H9 (cell line): ENCODE measurements at regions not wholly inside any gene's neighbourhood (a gene's known extent, or its start where the extent isn't known, plus 50 kb on each side); places are given as distances from the start of the nearest gene placed in this dataset.

Experiments
- DNase-seq: peaks from one replicate; pipeline ENCODE4 v3.0.0-alpha.2; 2017
- H2AFZ ChIP-seq: one replicate; pipeline ENCODE4 v1.6.1; 2013; ENCODE audit warnings: mild to moderate bottlenecking, low read length, control low read depth, moderate library complexity
- H2AK5ac ChIP-seq: 2 replicates; pipeline ENCODE4 v1.6.1; 2013; ENCODE audit warnings: low read length, control low read depth, mixed read lengths; ENCODE audit not compliant: insufficient read length
- H2BK120ac ChIP-seq: one replicate; pipeline ENCODE4 v1.6.1; 2013; ENCODE audit warnings: low read depth, mild to moderate bottlenecking, low read length, control low read depth, inconsistent platforms; ENCODE audit not compliant: poor library complexity, severe bottlenecking
- H2BK12ac ChIP-seq: 2 replicates; pipeline ENCODE4 v1.6.1; 2013; ENCODE audit warnings: low read length, control low read depth, mixed read lengths, low read depth; ENCODE audit not compliant: insufficient read length
- H2BK15ac ChIP-seq: 2 replicates; pipeline ENCODE4 v1.6.1; 2013; ENCODE audit warnings: low read depth, low read length, control low read depth
- H2BK20ac ChIP-seq: one replicate; pipeline ENCODE4 v1.6.1; 2013; ENCODE audit warnings: low read depth, mild to moderate bottlenecking, low read length, control low read depth, inconsistent platforms; ENCODE audit not compliant: poor library complexity, severe bottlenecking
- H2BK5ac ChIP-seq: 2 replicates; pipeline ENCODE4 v1.6.1; 2013; ENCODE audit warnings: low read length, control low read depth, mixed read lengths; ENCODE audit not compliant: insufficient read length
- H3K14ac ChIP-seq: 2 replicates; pipeline ENCODE4 v1.6.1; 2013; ENCODE audit warnings: low read length, control low read depth; ENCODE audit not compliant: insufficient read depth
- H3K18ac ChIP-seq: 2 replicates; pipeline ENCODE4 v1.6.1; 2013; ENCODE audit warnings: low read depth, mild to moderate bottlenecking, mixed read lengths, low read length, control low read depth; ENCODE audit not compliant: insufficient read length
- H3K23ac ChIP-seq: 2 replicates; pipeline ENCODE4 v1.6.1; 2013; ENCODE audit warnings: low read length, control low read depth, mixed read lengths, low read depth; ENCODE audit not compliant: insufficient read length
- H3K23me2 ChIP-seq: 2 replicates; pipeline ENCODE4 v1.6.1; 2013; ENCODE audit warnings: low read depth, mild to moderate bottlenecking, mixed read lengths, low read length, control low read depth; ENCODE audit not compliant: insufficient read length, poor library complexity, severe bottlenecking
- H3K27ac ChIP-seq: 2 replicates; pipeline ENCODE4 v1.5.1; 2013; ENCODE audit warnings: low read length, control low read depth, mixed read lengths, low read depth; ENCODE audit not compliant: insufficient read length
- H3K27me3 ChIP-seq: 2 replicates; pipeline ENCODE4 v1.6.1; 2013; ENCODE audit warnings: low read length, control low read depth, inconsistent platforms; ENCODE audit not compliant: insufficient read depth
- H3K4ac ChIP-seq: 2 replicates; pipeline ENCODE4 v1.6.1; 2013; ENCODE audit warnings: low read depth, mild to moderate bottlenecking, control low read depth, inconsistent platforms, low read length, moderate library complexity
- H3K4me1 ChIP-seq: 2 replicates; pipeline ENCODE4 v1.6.1; 2013; ENCODE audit warnings: low read length, control low read depth, inconsistent platforms; ENCODE audit not compliant: insufficient read depth
- H3K4me2 ChIP-seq: 2 replicates; pipeline ENCODE4 v1.6.1; 2013; ENCODE audit warnings: low read length, control low read depth, mixed read lengths; ENCODE audit not compliant: insufficient read length, insufficient read depth
- H3K56ac ChIP-seq: 2 replicates; pipeline ENCODE4 v1.6.1; 2013; ENCODE audit warnings: low read depth, mild to moderate bottlenecking, mixed read lengths, low read length, control low read depth; ENCODE audit not compliant: insufficient read length
- H3K79me1 ChIP-seq: 2 replicates; pipeline ENCODE4 v1.6.1; 2013; ENCODE audit warnings: low read depth, mild to moderate bottlenecking, moderate library complexity, low read length, control low read depth, inconsistent platforms; ENCODE audit not compliant: insufficient read depth, poor library complexity, severe bottlenecking
- H3K79me2 ChIP-seq: 2 replicates; pipeline ENCODE4 v1.6.1; 2013; ENCODE audit warnings: low read length, control low read depth, inconsistent platforms; ENCODE audit not compliant: insufficient read depth
- H3K9ac ChIP-seq: 2 replicates; pipeline ENCODE4 v1.6.1; 2013; ENCODE audit warnings: low read length, control low read depth, mixed read lengths; ENCODE audit not compliant: insufficient read length; ENCODE audit errors: extremely low read depth
- H3K9me3 ChIP-seq: one replicate; pipeline ENCODE4 v1.6.1; 2013; ENCODE audit warnings: low read depth, low read length, inconsistent platforms; ENCODE audit not compliant: control insufficient read depth
- H3T11ph ChIP-seq: one replicate; pipeline ENCODE4 v1.6.1; 2013; ENCODE audit warnings: mild to moderate bottlenecking, low read length, control low read depth, inconsistent platforms
- H4K20me1 ChIP-seq: one replicate; pipeline ENCODE4 v1.6.1; 2013; ENCODE audit not compliant: control insufficient read depth, insufficient read length, insufficient read depth
- H4K5ac ChIP-seq: 2 replicates; pipeline ENCODE4 v1.6.1; 2013; ENCODE audit warnings: low read depth, mild to moderate bottlenecking, mixed read lengths, low read length, control low read depth; ENCODE audit not compliant: insufficient read length
- H4K8ac ChIP-seq: replicated peaks from 2 replicates; pipeline ENCODE4 v1.6.1; 2013; ENCODE audit warnings: low read length, control low read depth, mixed read lengths, low read depth; ENCODE audit not compliant: insufficient read length
- H4K91ac ChIP-seq: 2 replicates; pipeline ENCODE4 v1.6.1; 2013; ENCODE audit warnings: low read depth, mild to moderate bottlenecking, moderate library complexity, mixed read lengths, low read length, control low read depth; ENCODE audit not compliant: insufficient read length
- H3K27ac Mint-ChIP-seq, 3 experiments: 2 replicates in 2 of 3; 3 replicates in 1 of 3; pipeline ENCODE4 v1.8.0; 2020 to 2021; ENCODE audit warnings: mixed read lengths in 3 of 3, mild to moderate bottlenecking in 1 of 3, moderate library complexity in 1 of 3
- H3K27me3 Mint-ChIP-seq: 2 replicates; pipeline ENCODE4 v1.8.0; 2021; ENCODE audit warnings: low read depth, mild to moderate bottlenecking, moderate library complexity, mixed read lengths
- H3K36me3 Mint-ChIP-seq, 3 experiments: 2 replicates in 2 of 3; 3 replicates in 1 of 3; pipeline ENCODE4 v1.8.0; 2020 to 2021; ENCODE audit warnings: low read depth in 3 of 3, mixed read lengths in 3 of 3; ENCODE audit not compliant: insufficient read depth in 1 of 3
- H3K4me1 Mint-ChIP-seq, 2 experiments: 2 replicates each; pipeline ENCODE4 v1.8.0; 2020; ENCODE audit warnings: mixed read lengths in 2 of 2
- H3K4me3 Mint-ChIP-seq, 2 experiments: 2 replicates in 1 of 2; 3 replicates in 1 of 2; pipeline ENCODE4 v1.8.0; 2020 to 2021; ENCODE audit warnings: mild to moderate bottlenecking in 2 of 2, mixed read lengths in 2 of 2, moderate library complexity in 1 of 2
- H3K9me3 Mint-ChIP-seq, 2 experiments: 2 replicates in 1 of 2; 3 replicates in 1 of 2; pipeline ENCODE4 v1.8.0; 2020; ENCODE audit warnings: mild to moderate bottlenecking in 2 of 2, mixed read lengths in 2 of 2, moderate library complexity in 1 of 2
- CTCF ChIP-seq: fragments of 200-600 bp; sonication (generic); conservative IDR thresholded peaks from 3 replicates; pipeline ENCODE4 v1.8.0; 2021; ENCODE audit warnings: antibody characterized with exemption, mild to moderate bottlenecking
- WGBS: extraction: QIAGEN DNeasy Blood & Tissue Kit; methylation state at CpG from one replicate; pipeline ENCODE4 v1.1.7; 2013; ENCODE audit warnings: missing lambda C conversion rate, low lambda C conversion rate, mixed read lengths; ENCODE audit not compliant: insufficient read length; ENCODE audit errors: extremely low coverage; 5-methylcytosine and 5-hydroxymethylcytosine counted together

GRCh38 chr18:40347261-40347660 is 1607.8 kb upstream of the PIK3C3 start:
- Histone ChIP-seq H3K79me1 (no peaks in the 10 kb centered on the region), H2BK20ac (no peak overlapping the region), H3K79me2 (no peaks in the 10 kb centered on the region), H2BK15ac (no peak overlapping the region), H3K4me2 (no peak overlapping the region), H4K91ac (no peak overlapping the region), H3K9ac (no peak overlapping the region), H3K4me1 (no peaks in the 10 kb centered on the region), H2AFZ (no peak overlapping the region), H3K27ac (no peak overlapping the region), H3T11ph (no peak overlapping the region), H2BK120ac (no peak overlapping the region), H2BK12ac (no peak overlapping the region), H2AK5ac (no peak overlapping the region), H3K14ac (no peak overlapping the region), H4K8ac (no peak overlapping the region), H2BK5ac (no peak overlapping the region), H4K5ac (no peak overlapping the region), H3K23ac (no peak overlapping the region), H4K20me1 (no peaks in the 10 kb centered on the region), H3K27me3 (no peaks in the 10 kb centered on the region), H3K9me3 (no peaks in the 10 kb centered on the region), H3K23me2 (no peaks in the 10 kb centered on the region), H3K18ac (no peak overlapping the region), H3K56ac (no peak overlapping the region), H3K4ac (no peak overlapping the region)
- H3K27ac Mint-ChIP-seq: no peak overlapping the region
- WGBS: no CpG with 5 or more reads among the region's 5 CpGs
- H3K27me3 Mint-ChIP-seq: no peaks in the 10 kb centered on the region; the same call in 1 of the 2 replicates
- H3K4me1 Mint-ChIP-seq: no peaks in the 10 kb centered on the region
- no peaks in the 10 kb centered on the region for H3K36me3 Mint-ChIP-seq
- no peak for DNase-seq
- H3K9me3 Mint-ChIP-seq: no peaks in the 10 kb centered on the region
- no peak overlapping the region for H3K4me3 Mint-ChIP-seq
- no peak for TF ChIP-seq CTCF
